GM18870 (cell line): ENCODE measurements at regions not wholly inside any gene's neighbourhood (a gene's known extent, or its start where the extent isn't known, plus 50 kb on each side); places are given as distances from the start of the nearest gene placed in this dataset.

Experiments used
- ATAC-seq: cut with Tn5 transposase; IDR thresholded peaks from one replicate; pipeline ENCODE4 v1.9.1; 2021; ENCODE audit warnings: moderate library complexity; ENCODE audit not compliant: unreplicated experiment

- no peak for ATAC-seq
Measured at GRCh38 chr3:77945320-77945719, 905.4 kb downstream of the ROBO2 start.

- ATAC-seq: no peak
Measured at GRCh38 chr3:77947671-77948070, 907.8 kb downstream of the ROBO2 start.

- no peak for ATAC-seq
Measured at GRCh38 chr3:77967621-77968020, 927.7 kb downstream of the ROBO2 start.

DNA sequence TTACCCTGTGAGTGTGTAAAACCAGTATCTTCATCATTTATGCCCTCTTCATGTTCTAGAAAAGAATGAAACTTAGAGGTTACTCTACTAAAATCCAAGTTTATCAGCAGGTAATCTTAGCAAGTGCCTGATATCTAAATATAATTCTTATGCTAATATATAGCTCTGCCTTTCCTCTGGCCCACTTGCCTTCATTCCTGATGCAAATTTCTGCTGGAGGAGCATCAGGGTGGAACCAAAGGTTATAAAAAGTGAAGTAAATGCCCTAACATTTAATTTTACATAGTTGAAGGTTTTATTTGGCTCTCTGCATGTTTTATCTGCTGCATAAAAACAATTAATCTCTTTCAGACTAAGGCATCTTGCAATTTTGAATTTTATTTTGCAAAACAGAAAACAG, 936.2 kb downstream of the ROBO2 start:
- no peak for ATAC-seq

- ATAC-seq: no peak
Measured at GRCh38 chr3:78003090-78003489, 963.2 kb downstream of the ROBO2 start.

- ATAC-seq: no peak
Measured at GRCh38 chr3:78004571-78004970, 964.7 kb downstream of the ROBO2 start.

- no peak for ATAC-seq
Measured at GRCh38 chr3:78013653-78014052, 973.8 kb downstream of the ROBO2 start.

GRCh38 chr3:78015856-78016255, 976.0 kb downstream of the ROBO2 start:
- ATAC-seq: no peak

DNA sequence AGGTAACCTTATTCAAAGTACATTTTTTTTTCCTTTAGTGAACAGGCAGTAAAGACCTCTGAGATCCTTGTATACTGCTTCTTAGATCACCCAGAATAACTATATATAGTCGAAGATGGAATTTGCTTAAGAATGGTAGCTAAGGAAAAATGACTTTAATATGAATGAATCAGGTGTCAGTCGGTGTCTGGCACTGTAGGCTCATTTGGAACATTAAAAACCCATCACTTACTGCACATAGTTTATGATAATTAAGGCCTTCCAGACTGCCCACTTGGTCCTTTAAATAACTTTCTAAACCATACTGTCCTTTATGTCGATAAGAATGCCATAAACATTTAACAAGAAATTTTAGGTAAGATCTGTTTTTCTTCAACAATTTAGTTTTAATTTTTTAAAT, 981.8 kb downstream of the ROBO2 start:
- no peak for ATAC-seq

DNA sequence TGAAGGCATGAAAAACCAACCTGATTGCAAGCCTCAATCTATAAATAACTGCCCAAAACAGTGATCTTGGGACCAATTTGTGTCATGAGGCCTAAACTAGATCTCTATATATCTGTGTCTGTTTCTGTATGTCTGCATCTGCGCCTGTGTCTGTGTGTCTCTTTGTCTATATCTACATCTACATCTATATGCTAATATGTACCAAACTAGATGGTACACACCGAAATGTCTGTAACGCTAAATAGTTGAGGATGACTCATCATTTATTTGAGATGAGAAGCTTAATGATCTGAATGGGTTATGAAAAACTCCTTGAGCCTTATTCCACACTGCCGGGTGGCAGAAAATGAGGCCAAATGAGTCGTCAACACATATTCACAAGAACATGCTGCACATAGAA, 982.3 kb downstream of the ROBO2 start:
- ATAC-seq: no peak

- no peak for ATAC-seq
Measured at GRCh38 chr3:78023257-78023656, 983.4 kb downstream of the ROBO2 start.

DNA sequence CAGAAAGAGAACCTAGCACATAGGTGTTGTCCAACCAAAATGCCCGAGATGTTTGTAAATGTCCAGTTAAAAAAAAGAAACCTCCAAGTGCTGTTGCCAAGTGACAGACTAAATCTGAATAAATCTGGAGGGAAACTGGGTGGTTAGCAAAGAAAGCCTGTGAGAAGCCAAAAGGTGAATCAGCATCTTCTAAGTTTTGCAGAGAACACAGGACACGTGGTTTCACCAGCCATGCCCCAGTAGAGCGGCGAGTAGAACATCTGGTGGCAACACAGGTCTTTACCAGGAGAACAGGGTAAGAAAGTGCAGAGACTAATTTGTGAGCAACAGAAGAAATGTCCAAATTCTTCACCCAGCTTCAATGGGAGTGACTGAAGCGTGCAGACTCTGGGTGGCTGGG, 986.0 kb downstream of the ROBO2 start:
- no peak for ATAC-seq

- no peak for ATAC-seq
Measured at GRCh38 chr3:78026318-78026828, 986.5 kb downstream of the ROBO2 start.

- ATAC-seq: no peak
Measured at GRCh38 chr3:78029775-78030174, 989.9 kb downstream of the ROBO2 start.

DNA sequence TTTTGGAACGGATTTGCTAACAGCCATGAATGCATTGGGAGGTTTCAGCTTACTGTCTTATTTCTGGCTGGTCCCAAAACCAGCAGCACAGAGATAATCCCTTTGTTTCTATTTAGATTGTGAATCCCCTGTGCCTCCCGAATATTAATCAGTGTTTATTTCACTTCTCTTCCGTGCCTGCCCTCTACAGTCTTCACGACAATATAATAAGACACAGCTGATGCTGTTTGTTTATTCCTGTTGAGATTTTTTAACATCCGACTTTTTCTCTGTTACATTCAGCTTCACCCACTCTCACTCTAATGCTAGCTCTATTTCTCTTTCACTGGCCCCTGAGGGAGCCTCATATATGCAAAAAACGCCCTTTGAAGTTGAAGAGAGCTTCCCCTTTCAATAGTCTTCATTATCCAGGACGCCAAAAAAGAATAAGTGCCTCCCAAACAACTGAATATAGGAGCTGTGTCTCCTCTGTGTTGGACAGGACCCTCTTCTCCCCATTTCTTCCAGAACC, 995.3 kb downstream of the ROBO2 start:
- no peak for ATAC-seq

- no peak for ATAC-seq
Measured at GRCh38 chr3:78041486-78041885, 1001.6 kb downstream of the ROBO2 start.

DNA sequence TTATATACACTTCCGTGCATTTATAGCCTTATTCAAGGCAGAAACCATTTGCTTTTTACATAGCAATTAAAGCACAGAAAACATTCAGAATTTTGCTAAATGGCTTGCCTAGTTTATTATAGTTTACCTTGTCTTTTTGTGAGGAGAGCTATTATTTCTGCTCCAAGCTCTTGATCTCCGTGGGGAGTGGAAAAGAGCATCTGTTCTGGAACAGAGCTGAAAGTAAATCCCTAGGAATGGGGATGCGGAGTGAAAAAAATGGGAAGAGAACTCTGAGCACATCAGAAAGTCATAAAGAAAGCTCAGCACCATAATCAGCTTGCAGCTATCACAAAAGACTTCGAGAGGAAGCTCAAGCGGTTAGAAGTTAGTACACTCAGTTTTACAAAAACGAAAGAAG, 1006.7 kb downstream of the ROBO2 start:
- no peak for ATAC-seq

GRCh38 chr3:78048698-78049097, 1008.8 kb downstream of the ROBO2 start:
- ATAC-seq: peak; percentile 93

- no peak for ATAC-seq
Measured at GRCh38 chr3:78049521-78049920, 1009.6 kb downstream of the ROBO2 start.

GRCh38 chr3:78050276-78051065, 1010.6 kb downstream of the ROBO2 start:
- no peak for ATAC-seq

- no peak for ATAC-seq
Measured at GRCh38 chr3:78052746-78053145, 1012.8 kb downstream of the ROBO2 start.

DNA sequence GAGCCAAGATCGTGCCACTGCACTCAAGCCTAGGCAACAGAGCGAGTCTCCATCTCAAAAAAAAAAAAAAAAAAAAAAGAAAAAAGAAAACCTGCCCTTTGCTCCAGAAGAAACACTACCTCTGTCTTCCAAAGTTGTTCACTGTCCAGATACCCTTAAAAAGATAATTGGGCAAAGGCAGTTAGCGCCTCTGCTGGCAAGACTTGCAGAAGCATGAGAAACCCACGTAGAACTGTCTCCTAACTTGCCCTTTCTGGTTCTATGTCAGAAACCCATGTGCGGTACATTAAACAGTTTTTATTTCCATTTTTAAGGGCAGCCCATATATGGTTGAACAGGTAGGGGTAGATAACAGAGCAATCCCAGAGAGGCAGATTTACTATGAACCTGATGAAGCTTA, 1026.4 kb downstream of the ROBO2 start:
- no peak for ATAC-seq

DNA sequence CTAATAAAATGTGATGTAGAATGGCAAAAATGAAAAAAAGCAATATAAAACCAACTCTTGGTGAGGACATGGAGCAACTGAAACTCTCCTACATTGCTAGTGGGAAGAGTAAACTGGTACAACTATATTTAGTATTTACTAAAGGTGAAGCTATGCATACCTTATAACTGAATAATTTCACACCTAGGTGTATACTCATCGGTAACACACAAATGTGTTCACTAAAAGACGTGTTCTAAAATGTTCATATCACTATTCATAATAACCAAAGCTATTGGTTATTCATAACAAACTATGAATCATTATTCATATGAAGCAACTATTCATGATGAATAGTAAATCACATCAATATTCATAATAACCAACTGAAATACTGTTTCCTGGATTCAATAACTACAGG, 1030.3 kb downstream of the ROBO2 start:
- no peak for ATAC-seq
